ENCODE measurements at regions not wholly inside any gene's neighbourhood (a gene's known extent, or its start where the extent isn't known, plus 50 kb on each side); places are given as distances from the start of the nearest gene placed in this dataset.

DNA sequence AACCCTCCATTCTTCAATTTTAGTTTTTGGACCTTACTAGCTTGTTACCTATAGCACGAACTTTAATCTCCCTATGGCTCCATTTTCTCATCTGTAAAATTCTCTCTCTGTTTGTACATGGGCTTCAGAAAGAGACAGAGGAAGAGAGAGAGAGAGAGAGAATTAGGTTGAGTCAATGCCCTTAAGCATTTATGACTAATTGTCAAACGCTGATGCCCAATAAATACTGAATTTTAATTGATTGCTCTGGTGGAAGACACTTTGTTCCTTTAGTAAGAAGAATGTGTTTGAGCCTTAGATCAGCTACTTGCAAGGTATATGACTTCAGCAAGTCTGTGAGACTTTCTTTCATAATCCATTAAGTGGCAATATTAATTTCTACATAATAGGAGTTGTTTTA lies 743.1 kb upstream of the ADGRL4 start:
- no peak overlapping the region for H3K27ac Mint-ChIP-seq
- no peak overlapping the region for H3K4me3 Mint-ChIP-seq
- no peak for DNase-seq
- no peaks in the 10 kb centered on the region for H3K27me3 Mint-ChIP-seq (ENCODE audit: low read depth)
- peaks cover 5 to 10% of the 10 kb centered on the region in 2 donors for H3K9me3 Mint-ChIP-seq
- peaks cover 0 to 2% of the 10 kb centered on the region in 2 donors for H3K36me3 Mint-ChIP-seq (ENCODE audit: insufficient read depth in 2 of 2)
- no peak for ATAC-seq (replicated peaks in 1 of 2)
- H3K4me1 Mint-ChIP-seq (ENCODE audit: low read depth) = no peaks in the 10 kb centered on the region

DNA sequence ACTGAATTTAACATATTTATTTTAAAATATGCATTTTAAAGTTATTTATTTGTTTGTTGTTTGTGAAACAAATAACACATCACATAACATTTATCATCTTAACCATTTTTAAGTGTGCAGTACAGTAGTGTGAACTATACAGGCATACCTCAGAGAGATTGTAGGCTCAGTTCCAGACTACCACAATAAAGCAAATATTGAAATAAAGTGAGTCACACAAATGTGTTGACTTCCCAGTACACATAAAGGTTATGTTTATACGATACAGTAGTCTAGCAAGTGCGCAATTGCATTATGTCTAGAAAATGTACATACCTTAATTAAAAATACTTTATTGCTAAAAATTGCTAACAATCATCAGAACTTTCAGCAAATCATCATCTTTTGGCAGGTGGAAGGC lies 739.4 kb upstream of the ADGRL4 start:
- no peak for DNase-seq
- Mint-ChIP-seq H3K36me3 (ENCODE audit: insufficient read depth in 2 of 2) (peaks cover 0 to 2% of the 10 kb centered on the region in 2 donors), H3K4me3 (no peak overlapping the region), H3K27ac (no peak overlapping the region), H3K9me3 (peaks cover 5 to 9% of the 10 kb centered on the region in 2 donors), H3K27me3 (ENCODE audit: low read depth) (no peaks in the 10 kb centered on the region), H3K4me1 (ENCODE audit: low read depth) (no peaks in the 10 kb centered on the region)
- ATAC-seq (replicated peaks in 1 of 2) = no peak

DNA sequence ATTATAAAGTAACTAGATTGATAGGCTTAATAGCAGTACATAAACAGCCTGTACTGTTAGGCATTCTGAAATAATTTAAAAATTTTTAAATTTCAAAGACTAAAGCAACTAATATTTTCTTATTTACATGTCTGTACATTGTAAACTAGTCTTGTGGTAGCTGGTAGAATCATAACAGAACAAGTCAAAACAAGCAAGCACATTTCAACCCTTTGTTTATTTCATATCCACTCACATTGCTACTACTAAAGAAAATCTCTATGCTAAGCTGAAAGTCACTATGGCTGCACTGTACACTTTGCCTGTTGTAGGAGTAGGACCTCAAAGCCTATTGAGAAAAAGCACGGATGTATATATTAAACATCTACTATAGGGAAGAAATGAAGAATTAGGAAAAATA lies 738.2 kb upstream of the ADGRL4 start:
- H3K27ac Mint-ChIP-seq = no peak overlapping the region
- H3K4me1 Mint-ChIP-seq (ENCODE audit: low read depth) = no peaks in the 10 kb centered on the region
- no peaks in the 10 kb centered on the region for H3K36me3 Mint-ChIP-seq (ENCODE audit: insufficient read depth in 2 of 2)
- DNase-seq = no peak
- ATAC-seq (replicated peaks in 1 of 2) = no peak
- no peak overlapping the region for H3K4me3 Mint-ChIP-seq
- no peaks in the 10 kb centered on the region for H3K27me3 Mint-ChIP-seq (ENCODE audit: low read depth)
- peaks cover 4 to 7% of the 10 kb centered on the region in 2 donors for H3K9me3 Mint-ChIP-seq

DNA sequence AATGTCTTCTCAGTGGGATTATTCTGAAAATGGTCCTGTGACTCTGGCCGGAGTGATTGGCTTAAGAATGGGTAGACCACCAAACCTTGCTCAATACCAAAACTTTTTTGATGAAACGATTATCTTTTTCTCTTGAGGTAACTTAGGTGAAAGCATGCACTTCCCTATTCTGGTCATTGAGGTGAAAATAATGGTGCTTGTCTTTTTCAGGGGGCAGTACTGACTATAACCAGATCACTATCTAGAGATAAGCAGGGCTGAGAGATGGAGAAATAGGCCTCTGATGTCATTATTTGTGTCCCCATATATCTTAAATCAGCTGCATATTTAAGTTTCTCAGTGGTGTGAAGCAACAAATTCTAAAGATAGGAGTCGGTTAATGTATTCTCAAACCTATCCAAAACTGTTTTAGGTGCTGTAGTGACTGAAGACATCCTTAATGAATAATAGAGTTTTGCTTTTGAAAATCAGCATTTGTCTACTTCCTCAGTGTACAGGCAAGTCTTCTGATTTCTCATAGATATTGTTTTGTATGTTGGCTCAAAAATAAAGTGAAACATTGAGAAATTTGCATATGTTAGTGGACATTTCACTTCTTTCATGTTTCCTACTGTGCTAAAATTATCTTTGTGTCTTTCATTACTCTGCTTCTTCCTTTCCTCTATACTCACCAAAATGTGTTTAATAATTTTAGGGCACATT lies 735.3 kb upstream of the ADGRL4 start:
- H3K27me3 Mint-ChIP-seq (ENCODE audit: low read depth) = no peaks in the 10 kb centered on the region
- H3K4me1 Mint-ChIP-seq (ENCODE audit: low read depth) = no peaks in the 10 kb centered on the region

DNA sequence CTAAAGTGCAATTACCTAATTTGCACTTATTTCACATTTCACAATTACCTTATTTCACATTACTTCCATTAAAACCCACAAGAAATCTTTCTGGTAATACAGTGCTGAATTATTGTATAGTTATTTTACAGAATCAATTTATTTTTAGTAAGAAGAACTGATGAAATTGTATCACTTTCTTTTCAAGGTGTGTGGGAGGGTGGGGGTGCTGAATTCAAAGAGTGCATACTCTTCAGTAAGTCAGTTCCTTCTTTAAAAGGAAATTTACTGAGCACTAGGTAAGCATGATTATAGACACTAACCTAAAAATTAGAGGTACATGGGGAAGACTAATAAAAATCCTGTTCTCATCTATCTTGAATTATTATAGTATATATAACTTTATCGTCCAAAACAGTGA lies 731.6 kb upstream of the ADGRL4 start:
- Mint-ChIP-seq H3K4me3 (no peak overlapping the region), H3K36me3 (ENCODE audit: insufficient read depth in 2 of 2) (peaks cover 1 to 4% of the 10 kb centered on the region in 2 donors), H3K27ac (no peak overlapping the region), H3K4me1 (ENCODE audit: low read depth) (no peaks in the 10 kb centered on the region), H3K27me3 (ENCODE audit: low read depth) (no peaks in the 10 kb centered on the region), H3K9me3 (peaks cover 4 to 11% of the 10 kb centered on the region in 2 donors)
- ATAC-seq (replicated peaks in 1 of 2) (no peak), DNase-seq (no peak)

More for the DNA sequence above, 735.3 kb upstream of the ADGRL4 start:
- Mint-ChIP-seq H3K9me3 (peaks cover 2 to 3% of the 10 kb centered on the region in 2 donors), H3K4me3 (no peak overlapping the region), H3K27ac (no peak overlapping the region), H3K36me3 (ENCODE audit: insufficient read depth in 2 of 2) (peaks cover 0 to 1% of the 10 kb centered on the region in 2 donors)
- ATAC-seq (replicated peaks in 1 of 2) (no peak), DNase-seq (no peak)

DNA sequence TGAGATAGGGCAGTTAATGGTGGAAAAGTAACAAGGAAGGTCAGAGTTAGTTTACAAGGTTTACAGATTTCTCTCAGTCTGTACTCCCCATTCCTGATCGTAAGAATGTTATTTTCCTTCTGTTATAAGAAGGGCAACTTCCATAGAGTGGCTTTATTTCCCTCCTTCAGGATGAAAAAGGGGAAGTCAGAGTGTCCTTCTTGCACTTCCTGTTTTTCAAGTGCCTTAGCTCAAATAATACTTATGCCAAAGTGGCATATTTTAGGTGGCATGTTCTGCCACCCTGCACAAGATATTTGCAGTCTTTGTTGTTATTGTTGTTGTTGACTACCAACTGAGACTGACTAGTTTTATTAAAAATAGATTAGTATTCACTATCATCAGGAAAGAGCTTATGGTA lies 730.7 kb upstream of the ADGRL4 start:
- Mint-ChIP-seq H3K27ac (no peak overlapping the region), H3K4me3 (no peak overlapping the region), H3K36me3 (ENCODE audit: insufficient read depth in 2 of 2) (peaks cover 1 to 4% of the 10 kb centered on the region in 2 donors), H3K4me1 (ENCODE audit: low read depth) (no peaks in the 10 kb centered on the region), H3K27me3 (ENCODE audit: low read depth) (no peaks in the 10 kb centered on the region), H3K9me3 (peaks cover 4 to 9% of the 10 kb centered on the region in 2 donors)
- DNase-seq = no peak
- no peak for ATAC-seq (replicated peaks in 1 of 2)

DNA sequence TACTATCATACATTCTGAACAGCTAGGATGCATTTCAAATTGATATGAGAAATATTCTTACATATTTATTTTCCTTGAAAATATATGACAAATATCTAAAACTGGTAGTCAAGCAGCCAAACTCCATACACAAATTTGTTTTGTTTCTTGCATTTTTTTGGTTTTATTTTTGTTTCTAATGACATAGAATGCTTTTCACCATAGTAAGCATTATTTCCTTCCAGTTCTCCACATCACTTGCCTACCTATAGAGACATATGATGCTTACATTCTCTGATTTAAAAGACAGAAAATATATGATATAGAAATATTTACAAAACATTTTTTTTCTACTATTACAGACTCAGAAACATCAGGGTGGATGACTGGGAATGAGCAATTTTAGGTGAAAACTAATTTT lies 726.4 kb upstream of the ADGRL4 start:
- no peaks in the 10 kb centered on the region for H3K27me3 Mint-ChIP-seq (ENCODE audit: low read depth)
- no peak overlapping the region for H3K4me3 Mint-ChIP-seq
- DNase-seq (no peak), ATAC-seq (replicated peaks in 1 of 2) (no peak)
- peaks cover 14% of the 10 kb centered on the region in 2 donors for H3K9me3 Mint-ChIP-seq
- no peak overlapping the region for H3K27ac Mint-ChIP-seq
- no peaks in the 10 kb centered on the region for H3K4me1 Mint-ChIP-seq (ENCODE audit: low read depth)
- H3K36me3 Mint-ChIP-seq (ENCODE audit: insufficient read depth in 2 of 2) = peaks cover 1 to 4% of the 10 kb centered on the region in 2 donors

DNA sequence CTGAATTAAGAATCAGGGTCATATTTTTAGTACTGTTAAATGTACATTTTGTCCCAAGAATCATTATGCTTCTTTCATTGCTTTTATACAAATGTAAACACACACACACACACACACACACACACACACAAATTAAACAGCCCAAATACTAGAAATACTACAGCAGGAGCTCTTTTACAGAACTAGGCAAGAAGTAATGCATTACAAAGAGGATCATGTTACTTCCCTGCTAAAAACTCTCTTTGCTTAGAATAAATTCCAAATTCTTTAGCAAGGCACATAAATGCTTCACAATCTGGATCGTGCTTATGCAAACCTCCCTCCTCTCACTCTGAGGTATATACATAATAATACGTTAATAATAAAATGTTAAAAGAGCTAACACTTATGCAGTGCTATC lies 720.4 kb upstream of the ADGRL4 start:
- DNase-seq = no peak
- Mint-ChIP-seq H3K27ac (no peak overlapping the region), H3K9me3 (peaks cover 7 to 15% of the 10 kb centered on the region in 2 donors), H3K4me3 (no peak overlapping the region), H3K36me3 (ENCODE audit: insufficient read depth in 2 of 2) (no peaks in the 10 kb centered on the region), H3K27me3 (ENCODE audit: low read depth) (no peaks in the 10 kb centered on the region), H3K4me1 (ENCODE audit: low read depth) (no peaks in the 10 kb centered on the region)
- ATAC-seq (replicated peaks in 1 of 2) = no peak

DNA sequence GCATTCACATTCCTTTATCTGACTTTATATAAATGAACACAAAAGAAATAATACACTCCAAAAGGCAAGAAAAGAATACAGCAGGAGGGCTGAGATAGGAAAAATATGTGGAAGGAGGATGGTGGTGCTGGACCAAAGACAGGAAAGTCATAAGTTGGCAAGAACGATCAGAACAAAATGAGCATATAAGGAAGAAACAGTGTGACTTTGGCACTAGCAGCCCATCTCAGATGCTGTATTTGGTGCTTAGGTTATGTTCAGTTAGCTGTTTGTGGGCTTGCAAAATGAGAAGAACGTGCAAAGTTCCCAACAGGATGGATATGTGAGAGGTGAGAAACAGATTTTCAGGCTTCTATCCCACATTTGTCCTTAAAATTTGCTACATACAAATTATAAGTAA lies 719.8 kb upstream of the ADGRL4 start:
- DNase-seq (no peak), ATAC-seq (replicated peaks in 1 of 2) (no peak)
- Mint-ChIP-seq H3K4me1 (ENCODE audit: low read depth) (no peaks in the 10 kb centered on the region), H3K4me3 (no peak overlapping the region), H3K27ac (no peak overlapping the region), H3K27me3 (ENCODE audit: low read depth) (no peaks in the 10 kb centered on the region), H3K36me3 (ENCODE audit: insufficient read depth in 2 of 2) (no peaks in the 10 kb centered on the region), H3K9me3 (peaks cover 7 to 13% of the 10 kb centered on the region in 2 donors)

DNA sequence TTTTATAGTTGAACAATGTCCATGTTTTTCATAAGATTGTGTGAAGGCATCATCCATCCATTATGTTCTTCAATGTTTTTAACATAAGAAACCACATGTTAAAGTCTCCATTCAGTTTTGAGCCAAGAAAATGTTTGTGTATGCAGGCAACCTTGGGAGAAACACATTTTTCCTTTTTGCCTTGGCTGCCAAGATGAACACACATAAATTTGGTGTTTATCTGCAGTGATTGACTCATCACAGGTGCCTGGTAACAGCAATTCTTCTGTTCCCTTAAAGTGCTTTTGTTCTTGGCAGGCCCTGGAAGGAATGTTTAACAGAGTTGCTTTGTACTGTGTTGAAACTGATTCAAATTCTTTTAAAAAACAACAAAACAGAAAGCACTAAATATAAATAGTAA lies 709.9 kb upstream of the ADGRL4 start:
- ATAC-seq (replicated peaks in 1 of 2) = no peak
- H3K9me3 Mint-ChIP-seq = peaks cover 6 to 7% of the 10 kb centered on the region in 2 donors
- no peak for DNase-seq
- no peak overlapping the region for H3K4me3 Mint-ChIP-seq
- H3K27ac Mint-ChIP-seq = no peak overlapping the region
- no peaks in the 10 kb centered on the region for H3K4me1 Mint-ChIP-seq (ENCODE audit: low read depth)
- no peaks in the 10 kb centered on the region for H3K27me3 Mint-ChIP-seq (ENCODE audit: low read depth)
- H3K36me3 Mint-ChIP-seq (ENCODE audit: insufficient read depth in 2 of 2) = no peaks in the 10 kb centered on the region

DNA sequence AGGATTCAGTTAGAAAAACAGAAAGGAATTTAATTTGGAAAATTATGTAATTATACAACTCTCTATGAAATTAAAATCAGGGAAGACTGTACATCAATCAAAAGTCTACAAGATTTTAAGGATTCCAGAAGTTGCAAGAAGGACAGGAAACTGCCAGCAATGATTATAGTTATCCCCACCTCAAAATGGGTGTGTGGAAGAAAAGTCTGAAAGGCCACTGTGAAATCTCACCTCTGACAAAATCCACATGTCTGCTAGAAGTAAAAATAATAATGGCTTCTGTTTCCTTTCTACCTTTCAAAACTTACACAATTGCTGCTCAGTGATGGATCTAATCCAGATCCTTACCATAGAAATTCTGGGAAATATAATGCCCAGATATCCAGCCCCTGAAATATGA lies 708.1 kb upstream of the ADGRL4 start:
- no peaks in the 10 kb centered on the region for H3K36me3 Mint-ChIP-seq (ENCODE audit: insufficient read depth in 2 of 2)
- H3K27me3 Mint-ChIP-seq (ENCODE audit: low read depth) = no peaks in the 10 kb centered on the region
- H3K4me3 Mint-ChIP-seq = no peak overlapping the region
- H3K27ac Mint-ChIP-seq = no peak overlapping the region
- H3K4me1 Mint-ChIP-seq (ENCODE audit: low read depth) = no peaks in the 10 kb centered on the region
- DNase-seq = no peak
- H3K9me3 Mint-ChIP-seq = peaks cover 1 to 10% of the 10 kb centered on the region in 2 donors
- ATAC-seq (replicated peaks in 1 of 2) = no peak

DNA sequence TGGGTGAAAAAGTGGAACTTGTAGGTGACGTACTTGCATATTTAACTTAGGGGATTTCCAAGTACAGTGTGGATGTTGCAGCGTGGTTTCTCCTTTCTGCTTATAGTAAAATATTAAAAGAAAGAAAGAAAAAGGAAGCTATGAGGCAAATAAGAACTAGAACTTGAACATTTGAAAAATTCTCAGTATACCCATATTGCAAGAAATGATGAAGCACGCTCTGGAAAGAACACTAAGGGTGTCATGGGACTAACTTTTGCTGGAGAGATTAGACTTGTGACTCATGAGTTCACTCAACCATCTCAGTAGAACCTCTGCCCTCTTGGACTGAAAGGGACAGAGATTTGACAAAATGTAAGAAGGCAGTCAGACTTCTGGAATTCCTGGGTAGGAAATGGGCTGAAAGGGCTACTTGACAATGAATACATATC lies 704.5 kb upstream of the ADGRL4 start:
- Mint-ChIP-seq H3K36me3 (ENCODE audit: insufficient read depth in 2 of 2) (no peaks in the 10 kb centered on the region), H3K9me3 (peaks cover 0 to 6% of the 10 kb centered on the region in 2 donors), H3K4me1 (ENCODE audit: low read depth) (no peaks in the 10 kb centered on the region), H3K27ac (no peak overlapping the region), H3K4me3 (no peak overlapping the region), H3K27me3 (ENCODE audit: low read depth) (no peaks in the 10 kb centered on the region)
- DNase-seq (no peak), ATAC-seq (replicated peaks in 1 of 2) (no peak)

DNA sequence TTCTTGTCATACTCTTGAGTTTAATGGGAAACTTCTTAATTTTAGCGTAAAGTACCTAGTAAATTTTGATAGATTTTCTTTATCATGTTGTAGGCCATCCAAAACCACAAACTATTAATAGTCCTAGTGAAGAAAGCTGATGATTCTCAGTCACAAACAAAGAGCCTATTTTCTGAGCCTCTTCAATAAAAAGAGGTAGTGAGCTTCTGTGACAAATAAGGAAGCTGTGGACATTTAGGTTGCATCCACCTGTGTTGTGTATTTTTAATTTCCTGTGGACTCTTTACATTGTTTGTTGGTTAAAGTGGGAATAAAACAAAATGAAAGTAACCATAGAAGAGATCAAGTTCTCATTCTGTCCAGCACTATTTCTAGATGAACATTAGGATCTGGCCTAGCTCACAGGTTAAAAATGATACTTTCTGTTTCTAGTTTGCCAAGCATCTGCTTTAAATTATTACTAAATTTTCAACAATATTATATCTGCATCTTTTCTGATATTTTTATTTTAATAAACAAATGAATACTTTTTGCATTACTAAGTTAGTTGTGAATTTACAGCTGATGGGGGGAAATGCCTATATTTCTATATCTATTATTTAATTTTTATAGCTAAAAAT lies 702.2 kb upstream of the ADGRL4 start:
- H3K9me3 Mint-ChIP-seq = peaks cover 0 to 6% of the 10 kb centered on the region in 2 donors
- H3K36me3 Mint-ChIP-seq (ENCODE audit: insufficient read depth in 2 of 2) = no peaks in the 10 kb centered on the region

DNA sequence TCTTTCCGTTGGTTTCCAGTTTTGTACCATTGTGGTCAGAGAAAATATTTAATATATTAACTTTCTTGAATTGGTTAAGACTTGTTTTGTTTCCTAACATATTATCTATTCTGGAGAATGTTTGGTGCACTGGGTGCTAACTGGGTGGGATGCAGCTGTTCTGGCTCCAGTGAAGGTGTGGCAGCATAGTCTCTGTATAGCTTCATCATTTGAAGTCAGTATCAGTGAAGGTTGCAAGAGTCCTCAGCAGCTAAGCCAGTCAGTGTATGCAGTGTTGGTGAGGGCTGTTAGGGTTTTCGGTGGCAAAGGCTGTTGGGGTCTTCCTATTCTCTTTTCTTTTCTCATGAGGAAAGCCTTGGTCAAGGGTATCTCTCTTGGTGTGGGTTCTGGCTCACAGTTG lies 698.7 kb upstream of the ADGRL4 start:
- DNase-seq = no peak
- no peak overlapping the region for H3K27ac Mint-ChIP-seq
- no peaks in the 10 kb centered on the region for H3K27me3 Mint-ChIP-seq (ENCODE audit: low read depth)
- peaks cover 2% of the 10 kb centered on the region in 2 donors for H3K36me3 Mint-ChIP-seq (ENCODE audit: insufficient read depth in 2 of 2)
- ATAC-seq (replicated peaks in 1 of 2) = no peak
- H3K4me3 Mint-ChIP-seq = no peak overlapping the region
- no peaks in the 10 kb centered on the region for H3K4me1 Mint-ChIP-seq (ENCODE audit: low read depth)
- H3K9me3 Mint-ChIP-seq = peaks cover 6 to 12% of the 10 kb centered on the region in 2 donors

More for the DNA sequence above, 702.2 kb upstream of the ADGRL4 start:
- Mint-ChIP-seq H3K27me3 (ENCODE audit: low read depth) (no peaks in the 10 kb centered on the region), H3K4me1 (ENCODE audit: low read depth) (no peaks in the 10 kb centered on the region), H3K4me3 (no peak overlapping the region), H3K27ac (no peak overlapping the region)
- ATAC-seq (replicated peaks in 1 of 2) (no peak), DNase-seq (no peak)

Measured in activated T-cell treated with anti-CD3 and anti-CD28 coated beads, Interleukin-2, amount 50 U/mL, for 72 hours (primary cell).